ENCODE measurements at regions not wholly inside any gene's neighbourhood (a gene's known extent, or its start where the extent isn't known, plus 50 kb on each side); places are given as distances from the start of the nearest gene placed in this dataset.

GRCh38 chr10:63901228-63901627, 380.0 kb downstream of the REEP3 start:
- Histone ChIP-seq H3K9me3 (ENCODE audit: control insufficient read depth, insufficient read depth, low read depth, low read length) (no peaks in the 10 kb centered on the region; the same call in 1 of the 2 replicates), H3K4me1 (ENCODE audit: control insufficient read depth, insufficient read depth, low read length) (no peaks in the 10 kb centered on the region), H3K27ac (ENCODE audit: extremely low read depth, low read depth, low read length) (no peak overlapping the region), H3K36me3 (ENCODE audit: control insufficient read depth in 2 of 2, insufficient read depth in 1 of 2, low read length in 2 of 2) (no peaks in the 10 kb centered on the region), H3K4me3 (ENCODE audit: low read depth, low read length) (no peak overlapping the region)
- no peak for TF ChIP-seq ZBTB17 (tag by site-specific recombination; IDR thresholded peaks at IDR 0.05)
- TF ChIP-seq ZNF169 (tag by site-specific recombination; IDR thresholded peaks at IDR 0.05) = no peak
- CTCF ChIA-PET = interaction anchor here (0.6 to 2.2 kb wide), 12 partner anchors 8 to 1287 kb away, joined by 3 to 14 read pairs (median 4); no protein-coding TSS in a partner anchor
- POLR2A ChIA-PET = no interaction called here

GRCh38 chr10:63901881-63902280, 380.7 kb downstream of the REEP3 start:
- Histone ChIP-seq H3K36me3 (ENCODE audit: control insufficient read depth in 2 of 2, insufficient read depth in 1 of 2, low read length in 2 of 2) (no peaks in the 10 kb centered on the region), H3K27ac (ENCODE audit: extremely low read depth, low read depth, low read length) (no peak overlapping the region), H3K9me3 (ENCODE audit: control insufficient read depth, insufficient read depth, low read depth, low read length) (no peaks in the 10 kb centered on the region; the same call in 1 of the 2 replicates), H3K4me1 (ENCODE audit: control insufficient read depth, insufficient read depth, low read length) (no peaks in the 10 kb centered on the region), H3K4me3 (ENCODE audit: low read depth, low read length) (no peak overlapping the region)
- TF ChIP-seq ZSCAN4 (tag by site-specific recombination; IDR thresholded peaks at IDR 0.05) (no peak), ZNF521 (tag by site-specific recombination; IDR thresholded peaks at IDR 0.05) (no peak), ZNF223 (tag by site-specific recombination; IDR thresholded peaks at IDR 0.05) (no peak), SP2 (tag by site-specific recombination; IDR thresholded peaks at IDR 0.05) (no peak), OVOL3 (tag by site-specific recombination; IDR thresholded peaks at IDR 0.05) (no peak), ZNF837 (tag by site-specific recombination; IDR thresholded peaks at IDR 0.05) (no peak), ZNF548 (tag by site-specific recombination; IDR thresholded peaks at IDR 0.05) (no peak), ZNF114 (tag by site-specific recombination; IDR thresholded peaks at IDR 0.05) (no peak), ZNF248 (tag by site-specific recombination; IDR thresholded peaks at IDR 0.05) (no peak), ZNF148 (tag by site-specific recombination; IDR thresholded peaks at IDR 0.05; ENCODE audit: borderline replicate concordance) (no peak), ZNF354C (tag by site-specific recombination; IDR thresholded peaks at IDR 0.05; ENCODE audit: borderline replicate concordance, low read depth) (no peak), ZNF280D (tag by site-specific recombination; IDR thresholded peaks at IDR 0.05) (no peak), KLF1 (tag by site-specific recombination; IDR thresholded peaks at IDR 0.05) (no peak), GLI2 (tag by site-specific recombination; IDR thresholded peaks at IDR 0.05; ENCODE audit: borderline replicate concordance, low read depth) (no peak), ZNF776 (tag by site-specific recombination; IDR thresholded peaks at IDR 0.05; ENCODE audit: borderline replicate concordance) (no peak), ZNF302 (tag by site-specific recombination; IDR thresholded peaks at IDR 0.05; ENCODE audit: low read depth) (no peak), ZNF341 (tag by site-specific recombination; IDR thresholded peaks at IDR 0.05; ENCODE audit: low read depth) (no peak), ZNF266 (tag by site-specific recombination; IDR thresholded peaks at IDR 0.05; ENCODE audit: low read depth) (no peak), ZNF624 (tag by site-specific recombination; IDR thresholded peaks at IDR 0.05) (no peak)
- ChIA-PET CTCF (interaction anchor here (0.7 to 2.2 kb wide), 11 partner anchors 8 to 1286 kb away, joined by 3 to 14 read pairs (median 5); no protein-coding TSS in a partner anchor), POLR2A (no interaction called here)
